Mesothelial cell of epicardium (in vitro differentiated cells): ENCODE measurements at regions not wholly inside any gene's neighbourhood (a gene's known extent, or its start where the extent isn't known, plus 50 kb on each side); places are given as distances from the start of the nearest gene placed in this dataset.

Experiments used
- DNase-seq, 2 experiments: peaks; one replicate each; pipeline ENCODE4 v3.0.0; 2021; ENCODE audit warnings: low spot score in 2 of 2; ENCODE audit not compliant: unreplicated experiment in 2 of 2
- H3K27ac Mint-ChIP-seq: 2 replicates; pipeline ENCODE4 v1.8.0; 2021; ENCODE audit warnings: mixed read lengths
- H3K27me3 Mint-ChIP-seq: 2 replicates; pipeline ENCODE4 v1.8.0; 2021; ENCODE audit warnings: low read depth, mixed read lengths
- H3K36me3 Mint-ChIP-seq: 2 replicates; pipeline ENCODE4 v1.8.0; 2021; ENCODE audit warnings: mixed read lengths
- H3K4me1 Mint-ChIP-seq: 2 replicates; pipeline ENCODE4 v1.8.0; 2021; ENCODE audit warnings: mixed read lengths
- H3K4me3 Mint-ChIP-seq: 2 replicates; pipeline ENCODE4 v1.8.0; 2021; ENCODE audit warnings: mild to moderate bottlenecking, moderate library complexity, mixed read lengths
- H3K9me3 Mint-ChIP-seq: 2 replicates; pipeline ENCODE4 v1.8.0; 2021; ENCODE audit warnings: mixed read lengths
- CTCF ChIP-seq: fragments of 200-600 bp; sonication (generic); IDR thresholded peaks from one replicate; pipeline ENCODE4 v1.5.0; 2021; ENCODE audit warnings: antibody characterized with exemption; ENCODE audit not compliant: unreplicated experiment

- Mint-ChIP-seq H3K4me1 (no peaks in the 10 kb centered on the region), H3K9me3 (no peaks in the 10 kb centered on the region), H3K36me3 (no peaks in the 10 kb centered on the region), H3K27me3 (peaks cover 8% of the 10 kb centered on the region), H3K27ac (no peak overlapping the region), H3K4me3 (no peak overlapping the region)
- no peak for DNase-seq
- no peak for TF ChIP-seq CTCF
Measured at GRCh38 chr9:107665057-107665456, 175.5 kb upstream of the KLF4 start.

GRCh38 chr9:107660976-107661375 is 171.4 kb upstream of the KLF4 start:
- H3K4me1 Mint-ChIP-seq, result no peaks in the 10 kb centered on the region
- no peak for TF ChIP-seq CTCF
- no peak overlapping the region for H3K27ac Mint-ChIP-seq
- H3K36me3 Mint-ChIP-seq, result no peaks in the 10 kb centered on the region
- peaks cover 10% of the 10 kb centered on the region for H3K27me3 Mint-ChIP-seq
- DNase-seq, result no peak
- H3K4me3 Mint-ChIP-seq, result no peak overlapping the region
- peaks cover 8% of the 10 kb centered on the region for H3K9me3 Mint-ChIP-seq

GRCh38 chr9:107653263-107653821 is 163.8 kb upstream of the KLF4 start:
- peaks cover 8% of the 10 kb centered on the region for H3K9me3 Mint-ChIP-seq
- H3K36me3 Mint-ChIP-seq, result no peaks in the 10 kb centered on the region
- no peak for DNase-seq
- no peak for TF ChIP-seq CTCF
- no peaks in the 10 kb centered on the region for H3K4me1 Mint-ChIP-seq
- no peak overlapping the region for H3K27ac Mint-ChIP-seq
- H3K27me3 Mint-ChIP-seq, result peaks cover 21% of the 10 kb centered on the region
- H3K4me3 Mint-ChIP-seq, result no peak overlapping the region

- no peaks in the 10 kb centered on the region for H3K9me3 Mint-ChIP-seq
- H3K4me1 Mint-ChIP-seq, result no peaks in the 10 kb centered on the region
- no peak overlapping the region for H3K4me3 Mint-ChIP-seq
- no peaks in the 10 kb centered on the region for H3K36me3 Mint-ChIP-seq
- H3K27me3 Mint-ChIP-seq, result peaks cover 22% of the 10 kb centered on the region
- no peak overlapping the region for H3K27ac Mint-ChIP-seq
- no peak for DNase-seq
- TF ChIP-seq CTCF, result no peak
Measured at GRCh38 chr9:107650995-107651394, 161.4 kb upstream of the KLF4 start.

GRCh38 chr9:107650321-107650720 is 160.8 kb upstream of the KLF4 start:
- no peak overlapping the region for H3K27ac Mint-ChIP-seq
- no peak for TF ChIP-seq CTCF
- no peak overlapping the region for H3K4me3 Mint-ChIP-seq
- no peaks in the 10 kb centered on the region for H3K9me3 Mint-ChIP-seq
- H3K27me3 Mint-ChIP-seq, result peaks cover 15% of the 10 kb centered on the region
- H3K4me1 Mint-ChIP-seq, result no peaks in the 10 kb centered on the region
- H3K36me3 Mint-ChIP-seq, result no peaks in the 10 kb centered on the region
- DNase-seq, result no peak

GRCh38 chr9:107648153-107648715 is 158.7 kb upstream of the KLF4 start:
- DNase-seq, result no peak
- Mint-ChIP-seq H3K36me3 (no peaks in the 10 kb centered on the region), H3K4me1 (no peaks in the 10 kb centered on the region), H3K9me3 (no peaks in the 10 kb centered on the region), H3K4me3 (no peak overlapping the region), H3K27ac (no peak overlapping the region), H3K27me3 (peaks cover 11% of the 10 kb centered on the region)
- no peak for TF ChIP-seq CTCF
